A549 (cell line): ENCODE measurements at regions not wholly inside any gene's neighbourhood (a gene's known extent, or its start where the extent isn't known, plus 50 kb on each side); places are given as distances from the start of the nearest gene placed in this dataset.
A peak's percentile ranks its signal among the peaks of the same experiment; 100 is the strongest.

Experiments
- CBX2 ChIP-seq: fragments of 200-600 bp; sonication (generic); IDR thresholded peaks from 2 replicates; pipeline ENCODE4 v1.6.1; 2016; ENCODE audit warnings: low read depth, mild to moderate bottlenecking, borderline replicate concordance
- E2F6 ChIP-seq: IDR thresholded peaks from 2 replicates; pipeline ENCODE4 v1.6.1; 2012; ENCODE audit warnings: low read depth, borderline replicate concordance
- EHMT2 ChIP-seq: fragments of 200-600 bp; sonication (generic); IDR thresholded peaks from 2 replicates; pipeline ENCODE4 v1.6.1; 2016; ENCODE audit warnings: antibody characterized with exemption, low read depth, mild to moderate bottlenecking, moderate library complexity
- EP300 ChIP-seq, 2 experiments: fragments of >200 bp; sonication (Bioruptor Twin); formaldehyde crosslinking; IDR thresholded peaks; 2 replicates in 1 of 2; 3 replicates in 1 of 2; pipeline ENCODE4 v1.6.1; 2016 to 2017
- FOSL2 ChIP-seq, 2 experiments: fragments of 450-650 bp in 1 of 2; fragments of >200 bp in 1 of 2; sonication (Bioruptor Twin) in 1 of 2; formaldehyde crosslinking; IDR thresholded peaks; 2 replicates each; pipeline versions ENCODE4 v1.5.0 to v1.6.1; 2016 to 2020; ENCODE audit warnings: mild to moderate bottlenecking in 1 of 2, moderate library complexity in 1 of 2
- JUNB ChIP-seq: fragments of >200 bp; sonication (Bioruptor Twin); formaldehyde crosslinking; IDR thresholded peaks from 2 replicates; pipeline ENCODE4 v1.6.1; 2016
- TF ChIP-seq, protein P1 (sequence below): fragments of >200 bp; sonication (Bioruptor Twin); formaldehyde crosslinking; IDR thresholded peaks from 3 replicates; pipeline ENCODE4 v1.5.1; 2016
- TF ChIP-seq, protein P2 (sequence below): fragments of 450-650 bp; IDR thresholded peaks from 2 replicates; pipeline ENCODE4 v1.6.1; 2014; ENCODE audit warnings: antibody characterized with exemption
- TF ChIP-seq, protein P3 (sequence below): fragments of 200-600 bp; sonication (generic); IDR thresholded peaks from 2 replicates; pipeline ENCODE4 v1.6.1; 2016; ENCODE audit warnings: antibody characterized with exemption, mild to moderate bottlenecking, moderate library complexity

DNA sequence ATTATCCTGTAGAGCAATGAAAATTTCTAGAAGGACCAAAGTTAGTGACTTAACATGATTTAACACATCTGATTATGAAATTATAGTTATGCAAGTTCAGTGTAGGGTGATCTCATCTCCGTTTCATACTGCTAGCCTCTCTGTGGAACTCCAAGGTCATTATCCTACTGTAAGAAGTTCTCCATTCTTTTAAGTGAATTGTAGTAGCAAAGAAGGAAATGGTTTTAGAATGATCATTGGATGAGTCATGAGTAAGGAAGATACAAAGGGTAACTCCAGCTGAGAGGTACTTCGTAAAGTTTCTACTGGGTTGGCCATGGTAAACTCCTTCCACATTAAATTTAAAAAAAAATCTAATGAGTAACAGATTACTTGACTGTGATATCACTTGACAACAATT is 215.0 kb upstream of the GIMD1 start:
- TF ChIP-seq FOSL2 (IDR thresholded peaks at IDR 0.05) (peak; percentile 76), FOSL2 (CRISPR knock-in tag; IDR thresholded peaks at IDR 0.05) (peak; percentile 82), JUNB (peak; percentile 89), E2F6 (no peak), EP300 (IDR thresholded peaks at IDR 0.05) (no peak), EHMT2 (no peak), CBX2 (no peak)
- TF ChIP-seq, protein P1, sequence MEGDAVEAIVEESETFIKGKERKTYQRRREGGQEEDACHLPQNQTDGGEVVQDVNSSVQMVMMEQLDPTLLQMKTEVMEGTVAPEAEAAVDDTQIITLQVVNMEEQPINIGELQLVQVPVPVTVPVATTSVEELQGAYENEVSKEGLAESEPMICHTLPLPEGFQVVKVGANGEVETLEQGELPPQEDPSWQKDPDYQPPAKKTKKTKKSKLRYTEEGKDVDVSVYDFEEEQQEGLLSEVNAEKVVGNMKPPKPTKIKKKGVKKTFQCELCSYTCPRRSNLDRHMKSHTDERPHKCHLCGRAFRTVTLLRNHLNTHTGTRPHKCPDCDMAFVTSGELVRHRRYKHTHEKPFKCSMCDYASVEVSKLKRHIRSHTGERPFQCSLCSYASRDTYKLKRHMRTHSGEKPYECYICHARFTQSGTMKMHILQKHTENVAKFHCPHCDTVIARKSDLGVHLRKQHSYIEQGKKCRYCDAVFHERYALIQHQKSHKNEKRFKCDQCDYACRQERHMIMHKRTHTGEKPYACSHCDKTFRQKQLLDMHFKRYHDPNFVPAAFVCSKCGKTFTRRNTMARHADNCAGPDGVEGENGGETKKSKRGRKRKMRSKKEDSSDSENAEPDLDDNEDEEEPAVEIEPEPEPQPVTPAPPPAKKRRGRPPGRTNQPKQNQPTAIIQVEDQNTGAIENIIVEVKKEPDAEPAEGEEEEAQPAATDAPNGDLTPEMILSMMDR, result no peak
- TF ChIP-seq, protein P2, sequence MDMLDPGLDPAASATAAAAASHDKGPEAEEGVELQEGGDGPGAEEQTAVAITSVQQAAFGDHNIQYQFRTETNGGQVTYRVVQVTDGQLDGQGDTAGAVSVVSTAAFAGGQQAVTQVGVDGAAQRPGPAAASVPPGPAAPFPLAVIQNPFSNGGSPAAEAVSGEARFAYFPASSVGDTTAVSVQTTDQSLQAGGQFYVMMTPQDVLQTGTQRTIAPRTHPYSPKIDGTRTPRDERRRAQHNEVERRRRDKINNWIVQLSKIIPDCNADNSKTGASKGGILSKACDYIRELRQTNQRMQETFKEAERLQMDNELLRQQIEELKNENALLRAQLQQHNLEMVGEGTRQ, result no peak
- TF ChIP-seq, protein P3, sequence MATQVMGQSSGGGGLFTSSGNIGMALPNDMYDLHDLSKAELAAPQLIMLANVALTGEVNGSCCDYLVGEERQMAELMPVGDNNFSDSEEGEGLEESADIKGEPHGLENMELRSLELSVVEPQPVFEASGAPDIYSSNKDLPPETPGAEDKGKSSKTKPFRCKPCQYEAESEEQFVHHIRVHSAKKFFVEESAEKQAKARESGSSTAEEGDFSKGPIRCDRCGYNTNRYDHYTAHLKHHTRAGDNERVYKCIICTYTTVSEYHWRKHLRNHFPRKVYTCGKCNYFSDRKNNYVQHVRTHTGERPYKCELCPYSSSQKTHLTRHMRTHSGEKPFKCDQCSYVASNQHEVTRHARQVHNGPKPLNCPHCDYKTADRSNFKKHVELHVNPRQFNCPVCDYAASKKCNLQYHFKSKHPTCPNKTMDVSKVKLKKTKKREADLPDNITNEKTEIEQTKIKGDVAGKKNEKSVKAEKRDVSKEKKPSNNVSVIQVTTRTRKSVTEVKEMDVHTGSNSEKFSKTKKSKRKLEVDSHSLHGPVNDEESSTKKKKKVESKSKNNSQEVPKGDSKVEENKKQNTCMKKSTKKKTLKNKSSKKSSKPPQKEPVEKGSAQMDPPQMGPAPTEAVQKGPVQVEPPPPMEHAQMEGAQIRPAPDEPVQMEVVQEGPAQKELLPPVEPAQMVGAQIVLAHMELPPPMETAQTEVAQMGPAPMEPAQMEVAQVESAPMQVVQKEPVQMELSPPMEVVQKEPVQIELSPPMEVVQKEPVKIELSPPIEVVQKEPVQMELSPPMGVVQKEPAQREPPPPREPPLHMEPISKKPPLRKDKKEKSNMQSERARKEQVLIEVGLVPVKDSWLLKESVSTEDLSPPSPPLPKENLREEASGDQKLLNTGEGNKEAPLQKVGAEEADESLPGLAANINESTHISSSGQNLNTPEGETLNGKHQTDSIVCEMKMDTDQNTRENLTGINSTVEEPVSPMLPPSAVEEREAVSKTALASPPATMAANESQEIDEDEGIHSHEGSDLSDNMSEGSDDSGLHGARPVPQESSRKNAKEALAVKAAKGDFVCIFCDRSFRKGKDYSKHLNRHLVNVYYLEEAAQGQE, result no peak
